GM23338 (cell line): ENCODE measurements at regions not wholly inside any gene's neighbourhood (a gene's known extent, or its start where the extent isn't known, plus 50 kb on each side); places are given as distances from the start of the nearest gene placed in this dataset.

Experiments
- ATAC-seq: fragments of 200-7000 bp; cut with Tn5 transposase; 3 replicates; pipeline ENCODE4 v1.9.1; 2020
- DNase-seq: peaks from one replicate; pipeline ENCODE4 v3.0.0-alpha.2; 2015; ENCODE audit warnings: low spot score
- H2AFZ ChIP-seq: fragments of 200-600 bp; sonication (generic); 2 replicates; pipeline ENCODE4 v1.8.0; 2016; ENCODE audit warnings: antibody characterized with exemption, mild to moderate bottlenecking, moderate library complexity
- H3F3A ChIP-seq: fragments of 200-600 bp; sonication (generic); replicated peaks from 2 replicates; pipeline ENCODE4 v1.8.0; 2017; ENCODE audit warnings: antibody characterized with exemption, mixed run types, low read depth
- H3K27ac ChIP-seq: fragments of 200-600 bp; sonication (generic); 2 replicates; pipeline ENCODE4 v1.6.1; 2016; ENCODE audit warnings: low read depth
- H3K27me3 ChIP-seq: fragments of 200-600 bp; sonication (generic); 2 replicates; pipeline ENCODE4 v1.8.0; 2016; ENCODE audit warnings: mild to moderate bottlenecking, mixed run types, moderate library complexity; ENCODE audit not compliant: insufficient read depth
- H3K36me3 ChIP-seq: fragments of 200-600 bp; sonication (generic); 2 replicates; pipeline ENCODE4 v1.8.0; 2016; ENCODE audit warnings: mild to moderate bottlenecking; ENCODE audit not compliant: insufficient read depth
- H3K4me1 ChIP-seq: fragments of 200-600 bp; sonication (generic); 2 replicates; pipeline ENCODE4 v1.8.0; 2016; ENCODE audit warnings: mild to moderate bottlenecking, moderate library complexity; ENCODE audit not compliant: insufficient read depth
- H3K4me2 ChIP-seq: fragments of 200-600 bp; sonication (generic); 2 replicates; pipeline ENCODE4 v1.7.1; 2017; ENCODE audit warnings: mixed run types
- H3K4me3 ChIP-seq: fragments of 200-600 bp; sonication (generic); 2 replicates; pipeline ENCODE4 v1.6.1; 2016; ENCODE audit warnings: mixed run types
- H3K79me2 ChIP-seq: fragments of 200-600 bp; sonication (generic); replicated peaks from 2 replicates; pipeline ENCODE4 v1.8.0; 2017; ENCODE audit warnings: mild to moderate bottlenecking; ENCODE audit not compliant: insufficient read depth
- H3K9me2 ChIP-seq: fragments of 200-600 bp; sonication (generic); 2 replicates; pipeline ENCODE4 v1.8.0; 2017; ENCODE audit not compliant: insufficient read depth
- H4K20me1 ChIP-seq: fragments of 200-600 bp; sonication (generic); replicated peaks from 2 replicates; pipeline ENCODE4 v1.8.0; 2017; ENCODE audit warnings: mild to moderate bottlenecking; ENCODE audit not compliant: insufficient read depth
- H3K27ac Mint-ChIP-seq: 2 replicates; pipeline ENCODE4 v1.8.0; 2020; ENCODE audit warnings: inconsistent platforms, mild to moderate bottlenecking, moderate library complexity, mixed read lengths
- H3K27me3 Mint-ChIP-seq: 3 replicates; pipeline ENCODE4 v1.8.0; 2022; ENCODE audit warnings: low read depth, mild to moderate bottlenecking, moderate library complexity, mixed read lengths, inconsistent platforms; ENCODE audit not compliant: insufficient read depth, poor library complexity
- H3K36me3 Mint-ChIP-seq: 3 replicates; pipeline ENCODE4 v1.8.0; 2021; ENCODE audit warnings: low read depth, mild to moderate bottlenecking, inconsistent platforms, moderate library complexity, mixed read lengths
- H3K4me1 Mint-ChIP-seq: 3 replicates; pipeline ENCODE4 v1.8.0; 2020; ENCODE audit warnings: mild to moderate bottlenecking, inconsistent platforms, mixed read lengths
- H3K4me3 Mint-ChIP-seq: 3 replicates; pipeline ENCODE4 v1.8.0; 2021; ENCODE audit warnings: moderate library complexity, mild to moderate bottlenecking, inconsistent platforms, mixed read lengths
- H3K9me3 Mint-ChIP-seq: 3 replicates; pipeline ENCODE4 v1.8.0; 2020; ENCODE audit warnings: moderate library complexity, mild to moderate bottlenecking, inconsistent platforms, mixed read lengths
- CREB1 ChIP-seq: fragments of 250-450 bp; sonication (Bioruptor Pico); IDR thresholded peaks from 2 replicates; pipeline ENCODE4 v1.5.0; 2020; ENCODE audit warnings: low read depth, mild to moderate bottlenecking, moderate library complexity
- CTCF ChIP-seq, 2 experiments: fragments of 200-600 bp in 1 of 2; sonication (generic) in 1 of 2; conservative IDR thresholded peaks; 2 replicates each; pipeline versions ENCODE4 v1.5.1 to v1.6.1; 2016 to 2017; ENCODE audit warnings: antibody characterized with exemption in 2 of 2, low read depth in 2 of 2, mild to moderate bottlenecking in 2 of 2, moderate library complexity in 1 of 2
- ETS1 ChIP-seq: IDR thresholded peaks from 2 replicates; pipeline ENCODE4 v1.6.1; 2016; ENCODE audit warnings: antibody characterized with exemption
- EZH2 ChIP-seq: fragments of 200-600 bp; sonication (generic); IDR thresholded peaks from one replicate; pipeline ENCODE4 v1.8.0; 2017; ENCODE audit warnings: antibody characterized with exemption, mild to moderate bottlenecking, low read depth; ENCODE audit not compliant: unreplicated experiment
- EZH2phosphoT487 ChIP-seq: fragments of 200-600 bp; sonication (generic); IDR thresholded peaks from one replicate; pipeline ENCODE4 v1.8.1; 2018; ENCODE audit warnings: antibody characterized with exemption; ENCODE audit not compliant: unreplicated experiment
- JUNB ChIP-seq: IDR thresholded peaks from one replicate; pipeline ENCODE4 v1.6.1; 2016; ENCODE audit warnings: antibody characterized with exemption; ENCODE audit not compliant: unreplicated experiment
- NANOG ChIP-seq: IDR thresholded peaks from 2 replicates; pipeline ENCODE4 v1.6.1; 2016; ENCODE audit warnings: antibody characterized with exemption, borderline replicate concordance
- STAT1 ChIP-seq: IDR thresholded peaks from one replicate; pipeline ENCODE4 v1.6.1; 2016; ENCODE audit warnings: antibody characterized with exemption; ENCODE audit not compliant: unreplicated experiment
- ZNF114 ChIP-seq: fragments of 250-450 bp; sonication (Bioruptor Pico); IDR thresholded peaks from 2 replicates; pipeline ENCODE4 v1.5.0; 2020; ENCODE audit warnings: mild to moderate bottlenecking, moderate library complexity
- ZNF462 ChIP-seq: fragments of 250-450 bp; sonication (Bioruptor Pico); IDR thresholded peaks from 2 replicates; pipeline ENCODE4 v1.5.0; 2020; ENCODE audit warnings: mild to moderate bottlenecking, moderate library complexity

GRCh38 chr3:56919137-56919796 is 117.5 kb upstream of the ARHGEF3 start:
- Histone ChIP-seq H3K4me3 (no peak overlapping the region), H3K27ac (no peak overlapping the region), H3K27me3 (no peaks in the 10 kb centered on the region), H4K20me1 (no peaks in the 10 kb centered on the region), H3K4me1 (peaks cover 28% of the 10 kb centered on the region), H3K36me3 (no peaks in the 10 kb centered on the region), H3F3A (no peaks in the 10 kb centered on the region), H3K9me2 (no peaks in the 10 kb centered on the region), H2AFZ (no peak overlapping the region), H3K4me2 (no peak overlapping the region), H3K79me2 (no peaks in the 10 kb centered on the region)
- no peak for DNase-seq
- H3K27me3 Mint-ChIP-seq = peaks cover 6% of the 10 kb centered on the region
- H3K27ac Mint-ChIP-seq = no peak overlapping the region
- H3K4me1 Mint-ChIP-seq = peaks cover 41% of the 10 kb centered on the region
- no peaks in the 10 kb centered on the region for H3K36me3 Mint-ChIP-seq
- no peaks in the 10 kb centered on the region for H3K9me3 Mint-ChIP-seq
- no peak for TF ChIP-seq JUNB
- peak in 1 of 2 experiments; percentile 19; a peak in 2 of 4 replicates for TF ChIP-seq CTCF (conservative IDR thresholded peaks at IDR 0.05; ENCODE audit: low read depth in 2 of 2)
- H3K4me3 Mint-ChIP-seq = no peak overlapping the region
- no peak for ATAC-seq

GRCh38 chr3:56918111-56918568 is 116.4 kb upstream of the ARHGEF3 start:
- Histone ChIP-seq H4K20me1 (no peaks in the 10 kb centered on the region), H3K4me3 (no peak overlapping the region), H3K4me1 (peaks cover 28% of the 10 kb centered on the region), H3K4me2 (no peak overlapping the region), H2AFZ (no peak overlapping the region), H3K36me3 (no peaks in the 10 kb centered on the region; the same call in 1 of the 2 replicates), H3K9me2 (no peaks in the 10 kb centered on the region), H3K27me3 (no peaks in the 10 kb centered on the region), H3K27ac (no peak overlapping the region), H3K79me2 (no peaks in the 10 kb centered on the region), H3F3A (no peaks in the 10 kb centered on the region)
- ATAC-seq = no peak
- Mint-ChIP-seq H3K4me1 (peaks cover 31% of the 10 kb centered on the region), H3K27ac (no peak overlapping the region), H3K4me3 (no peak overlapping the region), H3K9me3 (no peaks in the 10 kb centered on the region), H3K27me3 (peaks cover 6% of the 10 kb centered on the region), H3K36me3 (no peaks in the 10 kb centered on the region)
- DNase-seq = no peak
- no peak for TF ChIP-seq STAT1
- no peak for TF ChIP-seq JUNB
- no peak for TF ChIP-seq ZNF114 (CRISPR knock-in tag)
- TF ChIP-seq ZNF462 (CRISPR knock-in tag) = no peak
- no peak for TF ChIP-seq EZH2phosphoT487
- TF ChIP-seq NANOG = no peak
- TF ChIP-seq CREB1 = no peak
- no peak for TF ChIP-seq CTCF (conservative IDR thresholded peaks at IDR 0.05; ENCODE audit: low read depth in 2 of 2)
- TF ChIP-seq EZH2 = no peak
- no peak for TF ChIP-seq ETS1
